ENCODE measurements at regions not wholly inside any gene's neighbourhood (a gene's known extent, or its start where the extent isn't known, plus 50 kb on each side); places are given as distances from the start of the nearest gene placed in this dataset.
"Not testable (repeated sequence)": the region's sequence is repeated elsewhere in the genome, so short reads cannot be mapped to it uniquely, and the experiment has no call there.

DNA sequence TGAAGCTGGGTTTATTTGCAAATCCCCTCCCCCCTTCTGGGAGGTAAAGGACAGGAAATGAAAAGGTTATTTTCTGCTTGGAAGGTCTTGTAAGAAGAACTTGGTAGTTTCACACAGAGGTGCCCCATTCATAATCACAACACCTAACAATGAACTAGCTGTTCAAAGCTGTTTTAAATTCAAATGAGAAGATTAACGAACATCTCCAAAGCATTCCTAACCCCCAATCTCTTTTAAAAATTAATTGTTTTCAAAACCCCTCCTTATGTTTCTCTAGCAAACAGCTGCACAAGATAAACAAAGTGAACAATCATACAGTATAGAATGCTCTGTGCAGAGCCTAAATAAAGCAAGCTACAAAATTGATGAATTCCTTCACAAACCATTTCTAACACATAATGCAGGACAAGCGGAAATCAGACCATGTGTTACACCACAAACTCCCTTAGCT lies 271.4 kb downstream of the SATB2 start:
- no peaks in the 10 kb centered on the region for H3K36me3 ChIP-seq (ENCODE audit: control insufficient read depth in 2 of 2, insufficient read depth in 2 of 2, low read length in 2 of 2)
- H3K27me3 ChIP-seq (ENCODE audit: control insufficient read depth in 1 of 2, insufficient read depth in 2 of 2, low read length in 2 of 2): no peaks in the 10 kb centered on the region
- no peaks in the 10 kb centered on the region for H3K9me3 ChIP-seq (ENCODE audit: control insufficient read depth in 2 of 2, low read length in 2 of 2)
- no peaks in the 10 kb centered on the region for H3K4me1 ChIP-seq (ENCODE audit: control insufficient read depth, insufficient read depth, low read length)
- no peak overlapping the region for H3K27ac ChIP-seq (ENCODE audit: low read length)
- no peak overlapping the region for H3K4me3 ChIP-seq (ENCODE audit: low read length in 2 of 2)
- no peak overlapping the region for H3K9ac ChIP-seq (ENCODE audit: low read length in 2 of 2)

DNA sequence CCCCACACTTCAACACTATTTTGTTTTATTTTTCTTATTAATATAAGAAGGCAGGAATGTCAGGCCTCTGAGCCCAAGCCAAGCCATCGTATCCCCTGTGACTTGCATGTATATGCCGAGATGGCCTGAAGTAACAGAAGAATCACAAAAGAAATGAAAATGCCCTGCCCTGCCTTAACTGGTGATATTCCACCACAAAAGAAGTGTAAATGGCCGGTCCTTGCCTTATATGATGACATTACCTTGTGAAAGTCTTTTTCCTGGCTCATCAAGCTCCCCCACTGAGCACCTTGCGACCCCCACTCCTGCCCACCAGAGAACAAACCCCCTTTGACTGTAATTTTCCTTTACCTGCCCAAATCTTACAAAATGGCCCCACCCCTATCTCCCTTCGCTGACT lies 272.6 kb downstream of the SATB2 start:
- not testable (repeated sequence) for H3K27me3 ChIP-seq (ENCODE audit: control insufficient read depth in 1 of 2, insufficient read depth in 2 of 2, low read length in 2 of 2); H3K36me3 ChIP-seq (ENCODE audit: control insufficient read depth in 2 of 2, insufficient read depth in 2 of 2, low read length in 2 of 2)

DNA sequence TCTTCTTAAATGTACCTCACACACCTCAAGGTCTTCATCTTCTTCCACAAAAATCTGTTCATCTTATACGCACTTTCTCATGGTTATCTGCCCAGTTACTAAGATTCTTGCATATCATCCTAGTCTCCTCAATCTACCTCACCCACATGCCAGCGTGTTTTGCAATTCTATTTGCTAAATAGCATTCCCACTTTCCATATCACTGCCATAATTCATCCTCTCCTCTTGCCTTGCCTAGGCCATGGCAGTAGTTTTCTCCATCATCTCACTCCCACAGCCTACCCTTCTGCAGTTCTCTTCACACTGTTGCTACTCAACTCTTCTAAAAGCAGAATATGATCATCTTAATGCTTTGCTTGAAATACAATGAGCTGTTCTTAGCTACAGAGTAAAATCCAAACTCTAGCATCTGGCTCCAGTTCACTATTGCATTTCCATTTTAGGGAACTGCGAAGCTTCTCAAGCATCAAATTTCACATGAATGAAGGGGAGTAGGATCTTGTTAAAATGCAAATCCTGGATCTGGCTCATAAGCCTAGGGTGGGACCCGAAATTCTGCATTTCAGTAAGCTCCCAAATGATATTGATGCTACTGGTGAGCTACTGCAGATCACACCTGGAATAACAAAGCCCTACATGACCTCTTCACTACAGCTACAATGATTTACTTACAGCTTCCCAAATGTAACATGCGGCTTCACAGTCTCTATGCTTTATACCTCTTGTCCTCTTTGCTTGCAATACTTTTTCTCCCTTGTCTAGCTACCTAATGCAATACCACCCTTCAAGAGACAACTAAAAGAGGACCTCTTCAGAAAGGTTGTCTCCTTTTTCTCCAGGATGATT lies 293.9 kb downstream of the SATB2 start:
- Histone ChIP-seq H3K9me3 (ENCODE audit: control insufficient read depth in 2 of 2, low read length in 2 of 2) (no peaks in the 10 kb centered on the region), H3K27me3 (ENCODE audit: control insufficient read depth in 1 of 2, insufficient read depth in 2 of 2, low read length in 2 of 2) (no peaks in the 10 kb centered on the region), H3K4me1 (ENCODE audit: control insufficient read depth, insufficient read depth, low read length) (no peaks in the 10 kb centered on the region), H3K9ac (ENCODE audit: low read length in 2 of 2) (no peak overlapping the region), H3K27ac (ENCODE audit: low read length) (no peak overlapping the region), H3K36me3 (ENCODE audit: control insufficient read depth in 2 of 2, insufficient read depth in 2 of 2, low read length in 2 of 2) (no peaks in the 10 kb centered on the region), H3K4me3 (ENCODE audit: low read length in 2 of 2) (no peak overlapping the region)

More for the DNA sequence above, 272.6 kb downstream of the SATB2 start:
- not testable (repeated sequence) for H3K4me1 ChIP-seq (ENCODE audit: control insufficient read depth, insufficient read depth, low read length); H3K27ac ChIP-seq (ENCODE audit: low read length); H3K9ac ChIP-seq (ENCODE audit: low read length in 2 of 2); H3K4me3 ChIP-seq (ENCODE audit: low read length in 2 of 2); H3K9me3 ChIP-seq (ENCODE audit: control insufficient read depth in 2 of 2, low read length in 2 of 2)

DNA sequence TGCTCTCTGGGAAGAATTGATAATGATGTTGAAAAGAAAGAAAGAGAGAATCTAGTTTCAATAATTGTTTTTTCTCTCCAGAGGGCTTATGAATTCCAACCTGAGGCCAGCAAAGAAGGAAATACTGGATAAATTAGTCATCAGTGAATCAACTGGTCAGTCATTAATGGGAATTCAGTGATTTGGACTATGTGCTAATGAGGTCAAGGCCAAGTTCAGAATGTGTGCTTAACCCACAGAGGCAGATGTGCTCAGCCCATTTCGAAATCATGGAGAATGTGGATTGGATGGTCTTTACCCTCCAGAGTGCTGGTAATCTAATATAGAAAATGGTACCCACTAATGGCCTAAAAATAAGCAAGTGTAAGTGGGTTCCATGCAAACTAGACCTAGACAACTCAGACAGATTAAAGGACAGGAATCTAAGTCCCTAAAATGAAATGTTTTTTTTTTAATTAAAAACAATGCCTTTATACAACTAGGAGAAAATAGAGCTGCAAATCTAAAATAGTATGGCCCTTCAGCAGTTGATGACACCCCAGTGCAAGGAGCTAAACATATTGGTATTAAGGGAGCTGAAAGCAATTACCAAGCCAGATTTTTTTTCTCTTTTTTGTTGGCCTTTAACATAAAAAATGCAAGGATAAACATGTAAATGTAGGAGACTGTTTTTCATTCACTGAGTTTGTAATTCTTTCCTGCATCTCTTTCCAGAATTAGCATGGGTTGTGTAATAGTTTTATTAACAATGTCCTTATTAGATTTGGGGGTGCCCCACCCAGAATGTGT lies 296.9 kb downstream of the SATB2 start:
- Histone ChIP-seq H3K4me3 (ENCODE audit: low read length in 2 of 2) (no peak overlapping the region), H3K27me3 (ENCODE audit: control insufficient read depth in 1 of 2, insufficient read depth in 2 of 2, low read length in 2 of 2) (no peaks in the 10 kb centered on the region), H3K9me3 (ENCODE audit: control insufficient read depth in 2 of 2, low read length in 2 of 2) (peaks cover 0 to 3% of the 10 kb centered on the region in 2 donors), H3K4me1 (ENCODE audit: control insufficient read depth, insufficient read depth, low read length) (no peaks in the 10 kb centered on the region), H3K36me3 (ENCODE audit: control insufficient read depth in 2 of 2, insufficient read depth in 2 of 2, low read length in 2 of 2) (no peaks in the 10 kb centered on the region), H3K27ac (ENCODE audit: low read length) (no peak overlapping the region), H3K9ac (ENCODE audit: low read length in 2 of 2) (no peak overlapping the region)

DNA sequence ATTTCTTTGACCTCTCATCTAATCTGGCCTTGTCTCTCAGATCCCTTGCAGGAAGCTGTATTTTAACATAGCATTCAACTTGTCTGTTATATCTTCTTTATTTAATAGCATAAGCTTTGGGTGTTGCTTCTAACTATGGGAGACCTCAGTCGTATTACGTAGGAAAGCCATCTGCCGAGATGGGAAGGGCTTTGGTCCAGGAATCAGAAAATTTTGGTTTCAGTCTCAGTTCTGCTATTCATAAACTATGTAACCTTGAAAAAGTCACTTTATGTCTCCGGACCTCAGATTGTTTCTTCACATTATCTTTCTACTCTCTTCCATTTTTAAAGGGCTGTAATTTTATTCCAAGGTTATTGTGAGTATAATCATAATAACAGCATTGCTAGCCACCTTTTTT lies 297.7 kb downstream of the SATB2 start:
- no peak overlapping the region for H3K4me3 ChIP-seq (ENCODE audit: low read length in 2 of 2)
- H3K27ac ChIP-seq (ENCODE audit: low read length): no peak overlapping the region
- H3K9me3 ChIP-seq (ENCODE audit: control insufficient read depth in 2 of 2, low read length in 2 of 2): peaks cover 0 to 3% of the 10 kb centered on the region in 2 donors
- H3K9ac ChIP-seq (ENCODE audit: low read length in 2 of 2): no peak overlapping the region
- H3K27me3 ChIP-seq (ENCODE audit: control insufficient read depth in 1 of 2, insufficient read depth in 2 of 2, low read length in 2 of 2): no peaks in the 10 kb centered on the region
- no peaks in the 10 kb centered on the region for H3K4me1 ChIP-seq (ENCODE audit: control insufficient read depth, insufficient read depth, low read length)
- H3K36me3 ChIP-seq (ENCODE audit: control insufficient read depth in 2 of 2, insufficient read depth in 2 of 2, low read length in 2 of 2): no peaks in the 10 kb centered on the region

DNA sequence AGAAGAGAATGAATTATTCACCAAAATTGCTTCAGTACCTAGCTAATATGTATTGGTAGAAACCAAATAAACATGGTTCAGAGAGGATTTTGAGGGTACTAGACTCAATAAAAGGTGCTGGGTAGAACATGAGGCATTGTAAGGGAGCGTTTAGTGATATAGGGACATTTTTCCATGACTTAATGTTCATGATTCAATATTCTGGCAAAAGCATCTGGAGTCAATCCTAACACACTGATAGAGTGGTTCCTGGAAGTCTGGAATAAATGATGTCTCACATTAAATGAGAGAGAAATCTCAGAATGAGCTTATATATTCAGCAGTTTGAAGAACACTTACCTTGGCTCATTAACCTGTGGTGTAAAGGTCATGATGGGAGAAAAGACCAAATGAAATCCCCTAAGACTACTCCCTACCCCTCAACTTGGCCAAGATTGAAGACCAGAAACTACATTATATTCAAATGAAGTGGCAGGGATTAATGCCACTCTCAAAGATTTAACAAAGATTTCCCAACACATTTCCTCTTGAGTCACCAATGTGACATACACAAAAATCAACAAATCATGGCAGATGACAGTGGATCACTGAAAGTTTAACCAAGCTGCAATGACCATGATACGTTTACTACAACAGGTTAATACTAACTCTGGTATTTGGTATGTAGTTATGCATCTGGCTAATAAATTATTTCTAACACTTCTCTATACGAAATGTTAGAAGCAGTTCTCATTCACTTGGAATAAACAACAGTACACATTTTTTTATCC lies 309.5 kb downstream of the SATB2 start:
- no peaks in the 10 kb centered on the region for H3K4me1 ChIP-seq (ENCODE audit: control insufficient read depth, insufficient read depth, low read length)
- H3K27me3 ChIP-seq (ENCODE audit: control insufficient read depth in 1 of 2, insufficient read depth in 2 of 2, low read length in 2 of 2): no peaks in the 10 kb centered on the region
- no peaks in the 10 kb centered on the region for H3K9me3 ChIP-seq (ENCODE audit: control insufficient read depth in 2 of 2, low read length in 2 of 2)
- H3K36me3 ChIP-seq (ENCODE audit: control insufficient read depth in 2 of 2, insufficient read depth in 2 of 2, low read length in 2 of 2): no peaks in the 10 kb centered on the region
- no peak overlapping the region for H3K4me3 ChIP-seq (ENCODE audit: low read length in 2 of 2)
- H3K9ac ChIP-seq (ENCODE audit: low read length in 2 of 2): no peak overlapping the region
- H3K27ac ChIP-seq (ENCODE audit: low read length): no peak overlapping the region

DNA sequence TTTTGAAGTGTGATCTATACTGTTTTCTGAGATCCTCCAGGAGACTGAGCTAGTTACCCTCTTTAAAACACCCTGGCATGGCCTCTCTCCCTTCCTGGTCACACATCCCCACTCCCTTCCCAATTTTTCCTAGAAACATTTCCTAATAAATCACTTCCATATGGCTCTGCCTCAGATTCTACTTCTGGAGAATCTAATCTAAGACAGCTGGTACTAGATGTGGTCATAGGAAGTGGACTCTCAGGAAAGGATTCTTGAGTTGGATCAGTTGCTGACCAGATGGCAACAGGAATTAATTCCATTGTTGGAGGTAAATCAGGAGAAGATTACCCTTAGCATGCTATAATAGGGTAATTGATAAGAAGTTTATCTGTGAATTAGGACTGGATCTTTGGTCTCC lies 310.5 kb downstream of the SATB2 start:
- no peaks in the 10 kb centered on the region for H3K27me3 ChIP-seq (ENCODE audit: control insufficient read depth in 1 of 2, insufficient read depth in 2 of 2, low read length in 2 of 2)
- H3K9ac ChIP-seq (ENCODE audit: low read length in 2 of 2): no peak overlapping the region
- no peak overlapping the region for H3K4me3 ChIP-seq (ENCODE audit: low read length in 2 of 2)
- H3K9me3 ChIP-seq (ENCODE audit: control insufficient read depth in 2 of 2, low read length in 2 of 2): no peaks in the 10 kb centered on the region
- H3K36me3 ChIP-seq (ENCODE audit: control insufficient read depth in 2 of 2, insufficient read depth in 2 of 2, low read length in 2 of 2): no peaks in the 10 kb centered on the region
- H3K4me1 ChIP-seq (ENCODE audit: control insufficient read depth, insufficient read depth, low read length): no peaks in the 10 kb centered on the region
- H3K27ac ChIP-seq (ENCODE audit: low read length): no peak overlapping the region

DNA sequence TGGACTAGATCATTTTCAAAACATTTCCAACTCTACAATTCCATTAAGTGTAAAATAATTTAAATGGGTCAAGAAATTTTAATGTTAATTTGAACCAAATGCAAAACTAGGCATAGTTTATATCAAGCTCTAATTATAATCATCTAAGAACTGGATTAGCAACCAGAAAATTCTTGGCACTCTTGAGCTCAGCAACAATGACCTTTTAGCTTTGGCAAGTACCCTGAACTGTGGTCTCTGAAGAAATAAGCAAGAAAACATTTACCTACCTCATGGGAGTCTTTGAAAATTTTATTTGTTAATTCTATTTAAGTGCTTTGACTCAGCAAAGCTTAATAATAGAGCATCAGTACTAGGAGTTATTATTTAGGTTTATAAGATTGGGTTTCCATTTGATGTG lies 313.2 kb downstream of the SATB2 start:
- no peak overlapping the region for H3K9ac ChIP-seq (ENCODE audit: low read length in 2 of 2)
- H3K4me3 ChIP-seq (ENCODE audit: low read length in 2 of 2): no peak overlapping the region
- H3K4me1 ChIP-seq (ENCODE audit: control insufficient read depth, insufficient read depth, low read length): no peaks in the 10 kb centered on the region
- no peaks in the 10 kb centered on the region for H3K36me3 ChIP-seq (ENCODE audit: control insufficient read depth in 2 of 2, insufficient read depth in 2 of 2, low read length in 2 of 2)
- no peaks in the 10 kb centered on the region for H3K27me3 ChIP-seq (ENCODE audit: control insufficient read depth in 1 of 2, insufficient read depth in 2 of 2, low read length in 2 of 2)
- H3K9me3 ChIP-seq (ENCODE audit: control insufficient read depth in 2 of 2, low read length in 2 of 2): peaks cover 0 to 5% of the 10 kb centered on the region in 2 donors
- no peak overlapping the region for H3K27ac ChIP-seq (ENCODE audit: low read length)

DNA sequence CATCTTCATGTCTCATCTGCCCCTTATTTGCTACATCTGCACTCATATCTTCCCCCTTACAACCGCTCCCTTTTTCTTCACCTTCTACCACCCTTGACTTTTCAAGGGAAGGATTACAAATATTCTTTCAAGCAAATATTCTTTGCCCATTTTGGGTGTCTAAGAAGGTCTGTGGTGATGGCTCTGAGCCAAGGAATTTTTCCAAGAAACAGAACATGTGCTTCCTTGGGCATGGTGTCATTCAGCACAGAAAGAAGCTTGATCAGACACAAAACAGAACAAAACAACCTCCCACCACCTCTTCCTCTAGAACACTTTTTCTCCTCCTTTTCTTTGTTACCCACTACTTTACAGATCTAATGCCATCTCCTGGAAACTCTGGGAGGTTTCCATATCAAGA lies 313.7 kb downstream of the SATB2 start:
- H3K9ac ChIP-seq (ENCODE audit: low read length in 2 of 2): no peak overlapping the region
- no peak overlapping the region for H3K27ac ChIP-seq (ENCODE audit: low read length)
- no peak overlapping the region for H3K4me3 ChIP-seq (ENCODE audit: low read length in 2 of 2)
- H3K9me3 ChIP-seq (ENCODE audit: control insufficient read depth in 2 of 2, low read length in 2 of 2): peaks cover 0 to 5% of the 10 kb centered on the region in 2 donors
- no peaks in the 10 kb centered on the region for H3K4me1 ChIP-seq (ENCODE audit: control insufficient read depth, insufficient read depth, low read length)
- no peaks in the 10 kb centered on the region for H3K27me3 ChIP-seq (ENCODE audit: control insufficient read depth in 1 of 2, insufficient read depth in 2 of 2, low read length in 2 of 2)
- no peaks in the 10 kb centered on the region for H3K36me3 ChIP-seq (ENCODE audit: control insufficient read depth in 2 of 2, insufficient read depth in 2 of 2, low read length in 2 of 2)

DNA sequence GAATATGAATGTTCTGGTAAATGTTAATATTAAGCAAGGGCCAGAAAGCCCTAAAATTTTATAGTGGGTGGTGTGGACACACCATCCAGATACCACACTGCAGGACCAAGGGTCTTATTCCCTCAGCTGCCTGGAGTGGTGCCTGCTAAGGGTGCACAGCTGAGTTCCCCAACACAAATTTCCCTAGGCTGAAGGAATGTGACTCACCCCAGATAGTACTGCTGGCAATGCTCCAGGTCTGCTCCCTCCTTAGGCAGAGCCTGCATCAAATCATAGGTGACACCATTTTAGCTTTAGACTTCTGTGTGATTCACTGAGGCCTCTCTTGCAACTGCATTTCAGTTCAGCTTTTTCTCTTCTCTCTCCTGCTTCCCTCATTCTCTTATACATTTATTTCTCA lies 321.1 kb downstream of the SATB2 start:
- Histone ChIP-seq H3K27me3 (ENCODE audit: control insufficient read depth in 1 of 2, insufficient read depth in 2 of 2, low read length in 2 of 2) (no peaks in the 10 kb centered on the region), H3K36me3 (ENCODE audit: control insufficient read depth in 2 of 2, insufficient read depth in 2 of 2, low read length in 2 of 2) (no peaks in the 10 kb centered on the region)

More for the DNA sequence above, 321.1 kb downstream of the SATB2 start:
- Histone ChIP-seq H3K9me3 (ENCODE audit: control insufficient read depth in 2 of 2, low read length in 2 of 2) (peaks cover 0 to 5% of the 10 kb centered on the region in 2 donors), H3K4me3 (ENCODE audit: low read length in 2 of 2) (no peak overlapping the region), H3K9ac (ENCODE audit: low read length in 2 of 2) (no peak overlapping the region), H3K4me1 (ENCODE audit: control insufficient read depth, insufficient read depth, low read length) (no peaks in the 10 kb centered on the region), H3K27ac (ENCODE audit: low read length) (no peak overlapping the region)

Data from stomach smooth muscle (tissue), 2 donors.